ENCODE measurements at regions not wholly inside any gene's neighbourhood (a gene's known extent, or its start where the extent isn't known, plus 50 kb on each side); places are given as distances from the start of the nearest gene placed in this dataset.

- peak; percentile 46 for DNase-seq
- peak overlapping the region; percentile 9 for H3K4me3 Mint-ChIP-seq
- peak overlapping the region; percentile 26 for H3K27ac Mint-ChIP-seq
- TF ChIP-seq CTCF (IDR thresholded peaks at IDR 0.05), result no peak
- peaks cover 29% of the 10 kb centered on the region for H3K9me3 Mint-ChIP-seq
- peaks cover 10% of the 10 kb centered on the region for H3K27me3 Mint-ChIP-seq (ENCODE audit: low read depth, poor library complexity)
- peaks cover 9% of the 10 kb centered on the region for H3K36me3 Mint-ChIP-seq (ENCODE audit: low read depth)
- peaks cover 55% of the 10 kb centered on the region for H3K4me1 Mint-ChIP-seq
Observed at GRCh38 chr10:14468023-14468441, 137.3 kb upstream of the FRMD4A start.

- no peak for DNase-seq
- Mint-ChIP-seq H3K4me3 (no peak overlapping the region), H3K36me3 (ENCODE audit: low read depth) (peaks cover 15% of the 10 kb centered on the region), H3K9me3 (peaks cover 46% of the 10 kb centered on the region), H3K4me1 (peaks cover 41% of the 10 kb centered on the region), H3K27ac (no peak overlapping the region), H3K27me3 (ENCODE audit: low read depth, poor library complexity) (peaks cover 5% of the 10 kb centered on the region)
- no peak for TF ChIP-seq CTCF (IDR thresholded peaks at IDR 0.05)
Observed at GRCh38 chr10:14466257-14466656, 135.5 kb upstream of the FRMD4A start.

- Mint-ChIP-seq H3K4me3 (no peak overlapping the region), H3K9me3 (peaks cover 53% of the 10 kb centered on the region), H3K36me3 (ENCODE audit: low read depth) (peaks cover 18% of the 10 kb centered on the region), H3K27me3 (ENCODE audit: low read depth, poor library complexity) (peaks cover 8% of the 10 kb centered on the region), H3K27ac (no peak overlapping the region), H3K4me1 (peaks cover 5% of the 10 kb centered on the region)
- no peak for TF ChIP-seq CTCF (IDR thresholded peaks at IDR 0.05)
- no peak for DNase-seq
Observed at GRCh38 chr10:14460447-14460846, 129.7 kb upstream of the FRMD4A start.

GRCh38 chr10:14459665-14460064, 128.9 kb upstream of the FRMD4A start:
- Mint-ChIP-seq H3K27me3 (ENCODE audit: low read depth, poor library complexity) (peaks cover 8% of the 10 kb centered on the region), H3K27ac (no peak overlapping the region), H3K4me3 (no peak overlapping the region), H3K36me3 (ENCODE audit: low read depth) (peaks cover 18% of the 10 kb centered on the region), H3K9me3 (peaks cover 53% of the 10 kb centered on the region), H3K4me1 (peaks cover 5% of the 10 kb centered on the region)
- no peak for DNase-seq
- no peak for TF ChIP-seq CTCF (IDR thresholded peaks at IDR 0.05)

GRCh38 chr10:14456870-14457266, 126.1 kb upstream of the FRMD4A start:
- Mint-ChIP-seq H3K36me3 (ENCODE audit: low read depth) (peaks cover 8% of the 10 kb centered on the region), H3K9me3 (peaks cover 32% of the 10 kb centered on the region), H3K4me1 (peaks cover 5% of the 10 kb centered on the region), H3K27ac (no peak overlapping the region), H3K27me3 (ENCODE audit: low read depth, poor library complexity) (peaks cover 8% of the 10 kb centered on the region), H3K4me3 (no peak overlapping the region)
- DNase-seq, result no peak
- TF ChIP-seq CTCF (IDR thresholded peaks at IDR 0.05), result no peak

- Mint-ChIP-seq H3K4me1 (peaks cover 5% of the 10 kb centered on the region), H3K9me3 (peaks cover 30% of the 10 kb centered on the region), H3K4me3 (no peak overlapping the region), H3K27me3 (ENCODE audit: low read depth, poor library complexity) (peaks cover 8% of the 10 kb centered on the region), H3K27ac (peak overlapping the region; percentile 4), H3K36me3 (ENCODE audit: low read depth) (peaks cover 8% of the 10 kb centered on the region)
- DNase-seq, result no peak
- no peak for TF ChIP-seq CTCF (IDR thresholded peaks at IDR 0.05)
Observed at GRCh38 chr10:14456218-14456869, 125.6 kb upstream of the FRMD4A start.

Data from nephron progenitor cell (in vitro differentiated cells).